ENCODE measurements at regions not wholly inside any gene's neighbourhood (a gene's known extent, or its start where the extent isn't known, plus 50 kb on each side); places are given as distances from the start of the nearest gene placed in this dataset.

DNA sequence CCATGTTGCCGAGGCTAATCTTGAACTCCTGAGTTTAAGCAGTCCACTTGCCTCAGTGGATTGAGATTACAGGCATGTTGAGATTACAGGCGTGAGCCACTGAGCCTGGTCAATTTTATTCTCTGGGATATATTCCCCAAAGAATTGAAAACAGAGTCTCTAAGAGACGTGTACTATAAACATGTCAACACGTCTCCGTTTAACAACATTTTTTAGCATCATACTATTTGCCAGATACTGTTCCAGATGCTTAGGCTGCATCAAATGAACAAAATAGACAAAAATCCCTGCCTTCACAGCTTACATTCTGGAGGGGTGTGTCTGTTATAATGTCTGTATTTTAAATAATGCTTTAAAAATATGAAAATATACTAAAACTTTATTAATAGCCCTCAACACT is 54.1 kb upstream of the PRKG1 start:
- TF ChIP-seq, protein P1, sequence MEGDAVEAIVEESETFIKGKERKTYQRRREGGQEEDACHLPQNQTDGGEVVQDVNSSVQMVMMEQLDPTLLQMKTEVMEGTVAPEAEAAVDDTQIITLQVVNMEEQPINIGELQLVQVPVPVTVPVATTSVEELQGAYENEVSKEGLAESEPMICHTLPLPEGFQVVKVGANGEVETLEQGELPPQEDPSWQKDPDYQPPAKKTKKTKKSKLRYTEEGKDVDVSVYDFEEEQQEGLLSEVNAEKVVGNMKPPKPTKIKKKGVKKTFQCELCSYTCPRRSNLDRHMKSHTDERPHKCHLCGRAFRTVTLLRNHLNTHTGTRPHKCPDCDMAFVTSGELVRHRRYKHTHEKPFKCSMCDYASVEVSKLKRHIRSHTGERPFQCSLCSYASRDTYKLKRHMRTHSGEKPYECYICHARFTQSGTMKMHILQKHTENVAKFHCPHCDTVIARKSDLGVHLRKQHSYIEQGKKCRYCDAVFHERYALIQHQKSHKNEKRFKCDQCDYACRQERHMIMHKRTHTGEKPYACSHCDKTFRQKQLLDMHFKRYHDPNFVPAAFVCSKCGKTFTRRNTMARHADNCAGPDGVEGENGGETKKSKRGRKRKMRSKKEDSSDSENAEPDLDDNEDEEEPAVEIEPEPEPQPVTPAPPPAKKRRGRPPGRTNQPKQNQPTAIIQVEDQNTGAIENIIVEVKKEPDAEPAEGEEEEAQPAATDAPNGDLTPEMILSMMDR (IDR thresholded peaks at IDR 0.05; ENCODE audit: insufficient read depth, low read length, missing control alignments), result no peak
- POLR2A ChIA-PET, result no interaction called here
- no peak overlapping the region for H3K4me3 ChIP-seq (ENCODE audit: low read depth, low read length)
- no peak for DNase-seq (ENCODE audit: low read depth, low spot score)
- CTCF ChIA-PET, result interaction anchor here (0.9 to 1.0 kb wide), 2 partner anchors 10 to 19 kb away, joined by 3 read pairs; no protein-coding TSS in a partner anchor

DNA sequence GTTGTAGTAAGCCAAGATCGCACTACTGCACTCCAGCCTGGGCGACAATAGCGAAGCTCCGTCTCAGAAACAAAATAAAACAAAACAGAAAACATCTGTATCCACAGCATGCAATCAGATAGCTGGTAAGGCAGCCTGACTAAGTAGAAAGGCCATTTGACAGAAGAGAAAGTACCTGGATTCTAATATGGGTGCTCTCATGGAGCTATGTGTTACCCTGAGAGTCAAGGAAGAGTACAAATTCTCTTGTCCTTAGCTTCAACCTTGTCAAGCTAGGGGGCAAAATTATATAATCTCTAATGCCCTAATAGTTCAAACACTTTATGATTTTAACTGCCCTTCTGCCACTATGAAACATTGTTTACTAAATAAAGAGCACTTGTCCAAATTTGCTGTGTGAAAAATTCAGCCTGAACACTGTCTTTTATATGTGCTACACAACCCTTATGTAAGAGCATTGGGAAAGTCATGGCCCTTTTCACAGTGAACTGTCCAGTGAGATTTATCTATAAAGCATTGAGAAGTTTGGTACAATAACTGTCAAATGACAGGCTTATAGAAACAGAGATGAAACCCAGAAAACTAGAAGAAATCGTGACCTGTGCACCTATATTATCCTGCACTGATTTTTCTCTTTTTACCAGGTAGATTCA is 51.2 kb upstream of the PRKG1 start:
- H3K4me3 ChIP-seq (ENCODE audit: low read depth, low read length), result no peak overlapping the region
- ChIA-PET CTCF (interaction anchor here (1.0 to 1.4 kb wide), 4 partner anchors 11 to 15 kb away, joined by 4 to 5 read pairs (median 5); no protein-coding TSS in a partner anchor), POLR2A (interaction anchor here (0.5 kb wide), 1 partner anchor 16 kb away, joined by 3 read pairs; no protein-coding TSS in a partner anchor)
- TF ChIP-seq, protein P1 (IDR thresholded peaks at IDR 0.05; ENCODE audit: insufficient read depth, low read length, missing control alignments), result no peak
- no peak for DNase-seq (ENCODE audit: low read depth, low spot score)

DNA sequence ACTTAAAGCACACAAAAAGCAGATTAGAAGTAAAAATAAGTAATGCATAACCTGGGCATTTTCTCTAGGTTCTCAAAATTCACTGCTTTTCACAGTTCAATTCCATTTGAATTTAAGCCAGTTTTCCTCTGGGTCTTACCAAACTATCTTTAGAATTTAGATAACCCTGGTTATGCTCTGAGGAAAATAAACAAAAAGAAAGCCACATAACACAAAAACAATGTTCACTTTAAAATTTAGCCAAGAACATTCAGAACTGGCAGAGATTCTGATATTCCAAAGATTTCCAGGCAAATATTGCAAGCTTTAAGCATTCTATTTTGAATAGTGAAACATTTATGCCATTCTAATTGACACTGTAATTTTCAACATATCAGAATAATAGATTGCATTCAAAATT is 50.7 kb upstream of the PRKG1 start:
- no peak overlapping the region for H3K4me3 ChIP-seq (ENCODE audit: low read depth, low read length)
- CTCF ChIA-PET, result interaction anchor here (0.6 to 3.0 kb wide), 4 partner anchors 11 to 22 kb away, joined by 3 to 9 read pairs (median 4); no protein-coding TSS in a partner anchor
- DNase-seq (ENCODE audit: low read depth, low spot score), result no peak
- TF ChIP-seq, protein P1 (IDR thresholded peaks at IDR 0.05; ENCODE audit: insufficient read depth, low read length, missing control alignments), result no peak
- POLR2A ChIA-PET, result no interaction called here

All from AG04449 (cell line).